GM21381 (cell line): ENCODE measurements at regions not wholly inside any gene's neighbourhood (a gene's known extent, or its start where the extent isn't known, plus 50 kb on each side); places are given as distances from the start of the nearest gene placed in this dataset.
"Not testable (repeated sequence)": the region's sequence is repeated elsewhere in the genome, so short reads cannot be mapped to it uniquely, and the experiment has no call there.

Source experiments
- ATAC-seq: cut with Tn5 transposase; IDR thresholded peaks from one replicate; pipeline ENCODE4 v1.9.1; 2021; ENCODE audit warnings: mild to moderate bottlenecking, moderate library complexity; ENCODE audit not compliant: unreplicated experiment

GRCh38 chr3:177249203-177249602, 51.9 kb upstream of the TBL1XR1 start:
- no peak for ATAC-seq

- no peak for ATAC-seq
Observed at GRCh38 chr3:177250151-177250550, 52.9 kb upstream of the TBL1XR1 start.

GRCh38 chr3:177251755-177252154, 54.5 kb upstream of the TBL1XR1 start:
- peak; percentile 44 for ATAC-seq

- ATAC-seq: no peak
Observed at GRCh38 chr3:177257006-177257405, 59.7 kb upstream of the TBL1XR1 start.

- no peak for ATAC-seq
Observed at GRCh38 chr3:177257625-177258024, 60.3 kb upstream of the TBL1XR1 start.

GRCh38 chr3:177262396-177262795, 65.1 kb upstream of the TBL1XR1 start:
- no peak for ATAC-seq

GRCh38 chr3:177263615-177264368, 66.5 kb upstream of the TBL1XR1 start:
- no peak for ATAC-seq

- ATAC-seq: not testable (repeated sequence)
Observed at GRCh38 chr3:177271811-177272501, 74.7 kb upstream of the TBL1XR1 start.

GRCh38 chr3:177278016-177278415, 80.7 kb upstream of the TBL1XR1 start:
- ATAC-seq: no peak

GRCh38 chr3:177279118-177279815, 82.0 kb upstream of the TBL1XR1 start:
- no peak for ATAC-seq

- ATAC-seq: no peak
Observed at GRCh38 chr3:177281292-177282118, 84.2 kb upstream of the TBL1XR1 start.

GRCh38 chr3:177282119-177282655, 84.9 kb upstream of the TBL1XR1 start:
- no peak for ATAC-seq

- no peak for ATAC-seq
Observed at GRCh38 chr3:177283983-177284382, 86.7 kb upstream of the TBL1XR1 start.

- ATAC-seq: no peak
Observed at GRCh38 chr3:177284383-177284881, 87.2 kb upstream of the TBL1XR1 start.

GRCh38 chr3:177286034-177286433, 88.8 kb upstream of the TBL1XR1 start:
- ATAC-seq: no peak

- no peak for ATAC-seq
Observed at GRCh38 chr3:177287231-177287630, 89.9 kb upstream of the TBL1XR1 start.

GRCh38 chr3:177290633-177291032, 93.4 kb upstream of the TBL1XR1 start:
- no peak for ATAC-seq

GRCh38 chr3:177294221-177294620, 96.9 kb upstream of the TBL1XR1 start:
- no peak for ATAC-seq

- no peak for ATAC-seq
Observed at GRCh38 chr3:177295116-177295515, 97.8 kb upstream of the TBL1XR1 start.

- no peak for ATAC-seq
Observed at GRCh38 chr3:177299250-177299649, 102.0 kb upstream of the TBL1XR1 start.
